GM19467 (cell line): ENCODE measurements at regions not wholly inside any gene's neighbourhood (a gene's known extent, or its start where the extent isn't known, plus 50 kb on each side); places are given as distances from the start of the nearest gene placed in this dataset.
"Not testable (repeated sequence)": the region's sequence is repeated elsewhere in the genome, so short reads cannot be mapped to it uniquely, and the experiment has no call there.

ENCODE experiments used
- ATAC-seq: cut with Tn5 transposase; IDR thresholded peaks from one replicate; pipeline ENCODE4 v1.9.1; 2021; ENCODE audit warnings: mild to moderate bottlenecking, moderate library complexity; ENCODE audit not compliant: unreplicated experiment

DNA sequence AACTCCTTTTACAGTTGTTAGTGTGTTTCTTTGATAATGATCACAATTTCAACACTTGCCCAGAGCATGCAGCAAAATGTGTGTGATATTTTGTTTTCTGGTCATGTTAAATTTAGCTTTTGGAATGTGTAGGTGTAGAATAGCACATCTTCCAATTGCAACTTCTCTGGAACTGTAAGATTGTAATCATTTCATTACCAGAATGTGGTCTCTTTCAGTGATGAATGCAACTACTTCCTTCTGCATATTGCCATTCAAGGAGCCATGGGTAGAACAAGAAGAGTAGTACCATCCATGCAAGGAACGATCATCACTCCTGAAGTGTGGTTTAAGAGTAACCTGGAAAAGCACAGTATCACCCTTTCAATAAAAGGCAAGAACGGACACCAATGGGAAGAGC lies 548.8 kb upstream of the ZNF804A start:
- no peak for ATAC-seq

DNA sequence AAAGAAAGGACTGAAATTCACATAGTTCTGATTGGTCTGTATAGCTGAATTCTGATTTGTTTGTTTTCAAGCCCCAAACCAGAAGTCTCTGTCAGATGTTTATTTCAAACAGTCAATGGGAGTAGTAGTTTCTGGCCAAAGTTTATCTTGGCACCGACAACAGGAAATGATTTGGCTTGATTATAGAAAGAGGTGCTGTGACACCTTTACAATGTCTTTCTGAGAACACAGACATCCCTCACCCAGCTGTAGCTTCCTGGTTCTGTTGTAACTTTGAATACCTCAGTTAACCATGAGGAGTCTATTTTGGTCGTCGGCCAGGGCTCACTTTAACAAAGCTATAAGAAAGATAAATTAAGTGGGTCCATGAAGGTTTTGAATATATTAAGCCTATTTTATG lies 545.0 kb upstream of the ZNF804A start:
- ATAC-seq: no peak

DNA sequence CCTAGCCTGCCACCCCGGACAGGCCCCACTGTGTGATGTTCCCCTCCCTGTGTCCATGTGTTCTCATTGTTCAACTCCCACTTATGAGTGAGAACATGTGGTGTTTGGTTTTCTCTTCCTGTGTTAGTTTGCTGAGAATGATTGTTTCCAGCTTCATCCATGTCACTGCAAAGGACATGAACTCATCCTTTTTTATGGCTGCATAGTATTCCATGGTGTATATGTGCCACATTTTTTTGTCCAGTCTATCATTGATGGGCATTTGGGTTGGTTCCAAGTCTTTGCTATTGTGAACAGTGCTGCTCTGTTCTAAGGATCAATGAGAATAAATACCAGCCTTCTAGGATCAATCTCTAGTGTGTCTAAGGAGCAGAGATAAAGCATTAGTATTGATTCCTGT lies 543.9 kb upstream of the ZNF804A start:
- not testable (repeated sequence) for ATAC-seq

DNA sequence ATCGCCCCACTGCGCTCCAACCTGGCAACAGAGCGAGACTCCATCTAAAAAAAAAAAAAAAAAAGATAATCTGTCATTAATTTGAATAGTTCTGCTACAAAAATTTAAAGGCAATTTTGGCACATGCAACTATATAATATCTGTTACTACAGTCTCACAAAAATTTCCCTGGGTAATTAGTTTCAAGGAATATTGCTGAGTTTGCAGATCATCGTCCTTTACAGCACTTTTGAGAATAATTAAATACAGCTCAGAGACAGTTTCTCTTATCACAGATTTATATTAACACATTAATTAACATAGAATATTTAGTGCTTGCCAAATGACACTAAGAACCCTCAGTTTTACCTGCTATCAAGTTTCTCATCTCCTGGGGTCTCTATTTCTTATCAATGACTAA lies 540.4 kb upstream of the ZNF804A start:
- no peak for ATAC-seq

DNA sequence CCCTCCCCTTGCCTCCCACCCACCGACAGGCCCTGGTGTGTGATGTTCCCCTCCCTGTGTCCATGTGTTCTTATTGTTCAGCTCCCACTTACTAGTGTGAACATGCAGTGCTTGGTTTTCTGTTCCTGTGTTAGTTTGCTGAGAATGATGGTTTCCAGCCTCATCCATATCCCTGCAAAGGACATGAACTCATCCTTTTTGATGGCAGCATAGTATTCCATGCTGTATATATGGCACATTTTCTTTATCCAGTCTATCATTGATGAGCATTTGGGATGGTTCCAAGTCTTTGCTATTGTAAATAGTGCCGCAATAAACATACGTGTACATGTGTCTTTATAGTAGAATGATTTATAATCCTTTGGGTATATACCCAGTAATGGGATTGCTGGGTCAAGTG lies 538.1 kb upstream of the ZNF804A start:
- ATAC-seq: not testable (repeated sequence)

DNA sequence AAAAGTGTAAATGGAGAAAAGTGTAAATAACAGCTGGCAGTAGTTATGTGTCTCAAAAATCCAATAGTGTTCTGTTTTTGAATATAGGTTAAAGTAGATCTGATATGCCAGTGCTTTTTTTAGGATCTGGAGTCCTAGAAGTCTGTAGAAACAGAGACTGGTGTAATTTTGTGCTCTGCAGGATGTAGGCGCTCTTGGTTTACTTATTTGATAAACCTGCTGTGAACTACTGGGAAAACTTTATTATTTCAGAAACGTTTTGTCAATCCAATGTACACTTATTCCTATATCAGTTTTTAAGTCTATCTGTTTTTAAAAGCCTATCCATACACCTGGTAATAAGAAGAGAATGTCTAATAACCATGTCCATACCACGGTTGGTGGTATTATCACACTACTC lies 530.8 kb upstream of the ZNF804A start:
- no peak for ATAC-seq

DNA sequence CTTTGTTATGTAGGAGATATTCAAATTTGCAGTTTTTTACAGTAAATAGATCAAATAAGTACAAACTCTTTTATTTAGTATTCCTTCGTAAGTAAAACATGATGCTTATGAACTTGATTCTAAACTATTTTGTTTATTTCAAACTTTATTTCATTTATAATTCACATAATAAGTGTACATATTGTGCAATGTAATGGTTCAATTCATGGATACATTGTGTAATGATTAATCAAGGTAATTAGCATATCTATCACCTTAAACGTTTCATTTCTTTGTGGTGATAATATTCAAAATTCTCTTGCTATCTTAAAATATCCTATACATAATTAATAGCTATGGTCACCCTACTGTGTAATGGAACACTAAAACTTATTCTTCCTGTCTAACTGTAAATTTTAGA lies 525.9 kb upstream of the ZNF804A start:
- ATAC-seq: no peak

DNA sequence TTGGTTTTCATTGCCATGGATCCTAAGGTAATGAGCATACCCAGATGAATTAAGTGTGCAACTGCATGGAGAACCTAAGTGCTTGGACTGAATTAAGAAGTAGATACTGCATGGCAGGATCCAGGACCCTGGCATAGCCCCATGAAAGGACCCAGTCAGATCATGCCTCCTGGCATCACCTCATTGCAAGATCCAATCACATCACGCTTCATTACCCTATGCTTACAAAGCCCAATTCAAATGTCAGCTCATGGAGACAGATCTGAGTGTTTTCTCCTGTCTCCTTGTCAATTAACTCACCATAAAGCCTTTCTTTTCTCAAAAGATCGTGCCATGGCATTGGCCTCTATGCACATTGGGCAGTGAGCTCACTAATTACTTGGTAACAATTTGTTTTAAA lies 519.8 kb upstream of the ZNF804A start:
- no peak for ATAC-seq

DNA sequence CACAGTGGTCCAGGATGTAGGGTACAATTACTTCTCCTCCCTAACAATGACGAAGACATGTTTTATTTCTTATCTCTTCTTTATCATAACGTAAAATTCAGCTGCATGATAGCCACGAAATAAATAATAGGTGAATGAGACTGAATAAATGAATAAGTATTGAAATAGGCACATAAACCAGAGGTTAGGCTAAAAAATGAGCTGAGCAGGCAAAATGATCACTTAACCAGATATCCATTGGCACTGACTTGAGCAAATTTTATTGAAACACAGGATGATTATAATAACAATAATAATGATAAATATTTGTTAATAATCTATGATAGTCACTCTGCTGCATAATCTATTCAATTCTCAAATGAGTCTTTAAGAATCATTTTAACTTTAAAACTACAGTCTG lies 506.9 kb upstream of the ZNF804A start:
- no peak for ATAC-seq

DNA sequence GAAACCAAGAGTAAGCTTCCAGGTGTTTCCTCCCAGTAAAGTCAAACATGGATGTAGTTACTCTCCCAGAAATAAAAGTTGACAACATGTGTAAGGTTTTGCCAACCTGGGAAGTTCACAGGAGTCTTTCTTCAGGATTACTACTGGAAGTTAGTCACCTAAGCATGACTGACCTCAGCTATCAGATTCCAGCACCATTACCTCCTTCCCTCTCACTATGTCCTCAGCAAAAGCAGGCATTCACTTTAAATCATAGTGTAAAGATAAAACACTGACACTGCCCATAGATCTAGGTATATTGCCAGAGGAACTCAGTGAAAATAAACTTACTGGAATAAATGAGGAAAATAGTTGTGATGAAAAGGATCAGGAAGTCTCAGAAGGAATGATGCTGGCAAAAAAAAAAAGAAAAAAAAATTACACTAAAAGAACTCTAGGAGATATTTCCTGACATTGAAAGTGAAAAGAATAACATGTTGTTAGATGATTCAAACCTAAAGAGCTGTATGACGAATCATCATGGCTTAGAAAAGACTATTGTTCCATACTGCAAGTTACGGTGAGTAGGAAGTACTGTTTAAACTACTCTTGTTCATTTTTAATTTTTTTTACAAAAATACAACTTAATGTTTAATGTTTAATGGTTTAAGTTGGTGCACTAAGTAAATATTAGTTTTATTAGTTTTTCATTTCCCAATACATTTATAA lies 484.5 kb upstream of the ZNF804A start:
- ATAC-seq: no peak

DNA sequence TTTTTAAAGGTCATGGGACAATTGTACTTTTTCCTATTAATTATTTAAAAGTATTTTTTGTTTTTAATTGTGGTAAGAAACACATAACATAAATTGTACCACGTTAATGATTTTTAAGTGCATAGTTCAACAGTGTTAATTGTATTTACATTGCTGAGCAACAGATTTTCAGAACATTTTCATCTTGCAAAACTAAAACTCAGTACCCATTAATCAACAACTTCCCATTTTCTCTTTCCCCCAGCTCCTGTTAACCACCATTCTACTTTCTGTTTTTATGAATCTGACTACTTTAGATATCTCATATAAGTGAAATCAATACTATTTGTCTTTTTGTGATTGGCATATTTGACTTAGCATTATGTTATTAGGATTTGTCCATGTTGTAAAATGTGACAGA lies 483.9 kb upstream of the ZNF804A start:
- no peak for ATAC-seq

DNA sequence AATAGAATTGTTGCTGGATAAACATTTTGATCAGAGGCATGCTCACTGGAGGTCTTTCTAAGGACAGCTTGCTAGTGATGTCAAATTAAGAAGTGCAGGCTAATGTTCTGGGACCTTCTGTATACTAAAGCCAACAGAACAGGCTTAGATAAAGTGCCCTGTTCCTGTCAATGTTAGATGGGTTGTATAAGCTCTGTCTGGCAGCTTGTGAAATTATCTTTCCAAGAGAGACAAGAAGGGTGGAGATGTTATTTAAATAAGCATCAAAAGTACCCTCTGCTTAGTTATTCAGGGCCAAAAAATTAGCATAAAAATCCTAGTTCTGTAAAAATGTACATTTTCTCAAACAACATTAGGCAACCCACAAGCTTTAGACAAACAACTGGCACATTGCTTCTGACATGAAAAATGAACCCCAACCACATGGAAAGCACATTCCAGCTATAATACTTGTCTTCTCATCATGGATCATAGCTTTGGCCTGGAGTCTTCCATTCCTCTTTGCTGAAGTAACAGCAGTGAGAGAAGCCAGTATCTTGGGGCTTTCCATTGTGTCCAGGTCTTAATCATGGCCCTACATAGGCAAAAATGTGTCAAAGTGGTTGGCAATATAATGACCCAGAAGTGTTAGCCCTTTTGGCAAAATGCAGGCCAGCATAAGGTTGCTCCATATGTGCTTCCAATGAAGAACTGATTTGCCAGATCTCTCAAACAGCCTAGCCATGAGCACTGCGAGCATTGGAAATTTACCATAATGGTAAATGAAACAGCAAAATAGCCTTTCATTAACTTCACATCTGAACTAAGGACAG lies 478.1 kb upstream of the ZNF804A start:
- no peak for ATAC-seq

DNA sequence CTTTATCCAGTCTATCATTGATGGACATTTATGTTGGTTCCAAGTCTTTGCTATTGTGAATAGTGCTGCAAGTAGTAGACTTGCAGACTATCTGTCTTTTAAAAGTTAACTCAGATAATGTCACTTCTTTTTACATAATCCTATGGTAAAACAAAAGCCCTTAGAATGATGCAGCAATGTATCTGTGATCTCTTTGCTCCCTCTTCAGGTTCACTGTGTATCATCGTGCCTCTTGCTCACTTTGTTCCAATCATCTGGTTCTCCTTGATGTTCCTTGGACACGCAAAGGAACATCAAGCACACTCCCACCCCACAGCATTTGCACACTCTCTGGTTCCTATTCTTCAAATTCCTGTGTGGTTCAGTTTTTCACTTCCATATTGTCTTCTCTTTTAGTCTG lies 472.5 kb upstream of the ZNF804A start:
- no peak for ATAC-seq

DNA sequence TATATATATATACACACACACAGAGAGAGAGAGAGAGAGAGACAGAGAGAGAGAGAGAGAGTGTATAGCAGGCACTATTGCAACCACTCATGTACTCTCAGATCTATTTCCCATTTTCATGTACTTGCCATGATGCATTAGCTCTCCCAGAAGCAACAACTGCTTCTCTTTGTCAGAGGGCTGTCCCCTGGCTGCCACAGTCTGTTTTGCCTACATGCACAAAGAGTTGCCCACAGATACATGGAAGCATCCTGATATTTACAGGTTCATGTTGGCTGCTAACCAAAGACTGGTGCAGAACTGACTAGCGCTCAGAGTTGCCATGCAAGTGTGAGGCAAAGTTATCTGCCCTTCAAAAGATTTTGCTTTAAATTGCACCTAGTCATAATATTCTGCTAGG lies 469.3 kb upstream of the ZNF804A start:
- no peak for ATAC-seq

DNA sequence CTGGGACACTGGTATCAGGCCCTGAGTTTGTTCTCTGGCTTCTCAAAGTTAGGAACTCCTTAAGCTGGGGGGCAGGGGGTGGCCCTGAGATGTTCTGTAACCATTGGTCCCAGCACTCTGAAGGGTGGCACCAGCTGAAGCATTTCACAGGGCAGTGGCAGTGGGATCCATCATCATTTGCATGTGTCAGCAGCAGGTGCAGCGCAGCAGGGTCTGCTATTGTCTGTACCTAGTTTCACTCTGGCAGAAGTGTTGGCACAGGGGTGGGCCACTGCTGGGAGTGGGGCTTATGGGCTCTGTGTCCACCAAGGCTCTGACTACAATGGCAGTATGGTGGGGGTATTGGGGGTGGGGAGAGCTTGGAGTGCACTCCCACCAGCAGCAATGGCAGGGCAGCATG lies 460.4 kb upstream of the ZNF804A start:
- ATAC-seq: no peak

DNA sequence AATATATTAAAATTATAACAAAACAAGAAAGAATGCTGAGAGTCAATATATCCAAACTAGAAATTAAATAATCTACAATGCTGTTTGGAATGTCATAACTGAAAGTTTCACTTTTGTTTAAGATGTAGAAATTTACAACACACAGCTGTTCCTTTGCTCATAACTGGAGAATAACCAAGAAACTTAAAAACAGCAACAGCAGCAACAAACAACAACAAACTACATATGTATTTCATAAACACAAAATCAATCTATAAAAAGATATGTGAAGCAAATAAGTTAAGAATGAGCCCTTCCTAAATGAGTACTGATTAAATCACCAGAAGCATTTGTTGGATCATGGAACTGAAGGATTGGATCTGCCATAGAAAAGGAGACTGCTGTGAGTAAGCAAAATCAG lies 456.5 kb upstream of the ZNF804A start:
- no peak for ATAC-seq

DNA sequence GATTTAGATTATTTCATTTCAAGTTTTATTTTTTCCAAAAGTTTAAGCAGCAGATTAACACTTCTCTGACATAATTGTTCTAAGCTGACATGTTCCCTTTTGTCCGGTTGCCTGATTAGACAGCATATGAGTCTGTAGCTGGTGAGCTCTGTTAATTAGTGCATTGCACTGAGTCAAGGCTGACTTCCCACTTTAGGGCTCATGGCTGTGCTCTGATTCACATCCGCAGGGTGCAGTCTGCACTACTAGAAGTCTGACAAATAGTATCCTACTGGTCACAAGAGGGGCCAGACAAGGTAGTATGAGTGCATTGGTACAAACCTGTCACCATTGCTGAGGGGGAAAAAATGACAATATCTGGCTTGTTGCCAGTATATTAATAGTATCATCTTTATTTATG lies 443.9 kb upstream of the ZNF804A start:
- ATAC-seq: no peak

DNA sequence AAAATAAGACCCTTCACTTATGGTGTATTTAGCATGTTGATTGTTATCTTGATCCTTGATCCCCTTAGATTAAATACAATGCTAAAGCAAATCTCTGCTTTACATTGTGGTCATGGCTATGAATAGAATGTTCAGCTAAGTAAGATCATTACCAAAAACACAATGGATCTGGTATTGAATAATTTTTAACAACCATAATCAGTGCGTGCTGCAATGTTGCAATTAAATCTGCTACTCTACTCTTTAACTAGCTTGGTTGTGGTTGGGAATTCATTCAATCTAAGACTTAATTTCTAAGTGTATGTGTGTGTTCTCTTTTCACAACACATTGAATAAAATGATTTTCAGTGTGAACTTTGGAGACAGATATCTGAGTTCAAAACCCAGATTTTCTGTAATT lies 442.5 kb upstream of the ZNF804A start:
- no peak for ATAC-seq

DNA sequence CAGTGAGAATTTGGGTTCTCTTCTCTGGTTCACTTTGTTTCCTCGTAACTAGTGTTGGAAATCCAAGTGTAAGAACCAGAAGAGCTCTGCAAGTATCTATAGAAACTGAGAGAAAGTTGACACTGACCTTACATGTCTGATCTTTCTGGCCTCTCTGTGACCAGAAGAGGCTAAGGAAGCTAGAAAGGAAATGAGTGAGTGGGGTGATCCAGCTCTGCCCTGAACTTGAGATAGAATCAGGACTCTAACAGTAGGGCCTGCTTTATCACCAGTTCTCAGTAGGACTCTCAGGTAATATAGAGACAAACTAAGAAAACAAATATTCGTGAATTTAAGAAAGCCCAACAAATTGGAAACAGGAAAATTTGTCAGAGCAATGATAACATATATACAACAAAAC lies 441.2 kb upstream of the ZNF804A start:
- ATAC-seq: no peak

DNA sequence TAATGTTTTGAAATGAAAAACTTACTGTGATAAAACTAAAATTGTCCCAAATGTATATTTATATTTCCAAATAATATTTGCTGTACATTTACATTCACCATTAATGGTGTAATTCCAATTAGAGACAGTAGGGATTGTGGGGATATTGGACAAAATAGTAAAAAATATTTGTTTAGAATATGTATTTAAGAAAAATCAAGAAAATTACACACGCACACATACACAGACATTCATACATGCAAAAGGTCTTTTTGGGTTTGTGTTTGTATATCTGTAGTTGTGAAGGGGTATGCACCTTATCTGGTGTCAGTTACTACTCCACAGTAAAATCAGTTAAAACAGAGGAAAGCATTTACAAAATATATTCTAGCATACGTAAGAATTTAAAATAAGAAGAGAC lies 435.9 kb upstream of the ZNF804A start:
- no peak for ATAC-seq

DNA sequence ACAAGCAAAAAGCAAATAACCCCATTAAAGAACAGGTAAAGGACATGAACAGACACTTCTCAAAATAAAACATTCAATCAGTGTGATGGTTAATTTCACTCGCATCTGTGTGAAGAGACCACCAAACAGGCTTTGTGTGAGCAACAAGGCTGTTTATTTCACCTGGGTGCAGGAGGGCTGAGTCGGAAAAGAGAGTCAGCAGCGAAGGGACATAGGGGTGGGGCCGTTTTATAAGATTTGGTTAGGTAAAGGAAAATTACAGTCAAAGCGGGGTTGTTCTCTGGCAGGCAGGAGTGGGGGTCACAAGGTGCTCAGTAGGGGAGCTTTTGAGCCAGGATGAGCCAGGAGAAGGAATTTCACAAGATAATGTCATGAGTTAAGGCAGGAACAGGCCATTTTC lies 429.5 kb upstream of the ZNF804A start:
- not testable (repeated sequence) for ATAC-seq

DNA sequence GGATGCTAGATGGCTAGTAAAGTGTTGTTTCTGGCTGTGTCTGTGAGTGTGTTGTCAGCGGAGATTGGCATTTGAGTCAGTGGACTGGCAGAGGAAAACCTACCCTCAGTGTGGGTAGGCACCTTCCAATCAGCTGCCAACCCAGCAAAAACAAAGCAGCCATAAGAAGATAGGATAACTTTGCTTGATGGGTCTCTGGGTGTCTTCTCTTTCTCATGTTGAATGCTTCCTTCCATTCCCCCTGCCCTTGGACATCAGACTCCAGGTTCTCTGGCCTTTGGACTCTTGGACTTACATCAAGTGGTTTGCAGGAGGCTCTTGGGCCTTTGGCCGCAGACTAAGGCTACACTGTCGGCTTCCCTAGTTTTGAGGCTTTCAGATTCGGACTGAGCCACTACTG lies 429.0 kb upstream of the ZNF804A start:
- no peak for ATAC-seq
